Mammary epithelial cell (primary cell): ENCODE measurements at regions not wholly inside any gene's neighbourhood (a gene's known extent, or its start where the extent isn't known, plus 50 kb on each side); places are given as distances from the start of the nearest gene placed in this dataset.

Source experiments
- CTCF ChIP-seq, 2 donors: IDR thresholded peaks in 1 of 2; conservative IDR thresholded peaks in 1 of 2; 2 replicates each; pipeline ENCODE4 v1.5.1; 2011 to 2012; ENCODE audit warnings: inconsistent platforms in 2 of 2, low read length in 2 of 2, mild to moderate bottlenecking in 2 of 2, control low read depth in 1 of 2, low read depth in 1 of 2; ENCODE audit not compliant: insufficient read depth in 1 of 2; ENCODE audit errors: extremely low read depth in 1 of 2
- EZH2 ChIP-seq: IDR thresholded peaks from 2 replicates; pipeline ENCODE4 v1.6.1; 2012; ENCODE audit warnings: low read length, inconsistent platforms, borderline replicate concordance

GRCh38 chr12:111138016-111138415 lies 217.6 kb upstream of the MYL2 start:
- TF ChIP-seq CTCF (conservative IDR thresholded peaks at IDR 0.05 in 1 of 2, IDR thresholded peaks at IDR 0.05 in 1 of 2; ENCODE audit: extremely low read depth in 1 of 2, insufficient read depth in 1 of 2, low read depth in 1 of 2, low read length in 2 of 2): no peak
- TF ChIP-seq EZH2: no peak
